SK-N-MC (cell line): ENCODE measurements at regions not wholly inside any gene's neighbourhood (a gene's known extent, or its start where the extent isn't known, plus 50 kb on each side); places are given as distances from the start of the nearest gene placed in this dataset.

ENCODE experiments used
- EZH2 ChIP-seq: fragments of 200-600 bp; sonication (generic); IDR thresholded peaks from one replicate; pipeline ENCODE4 v1.6.1; 2017; ENCODE audit warnings: antibody characterized with exemption
- POLR2AphosphoS5 ChIP-seq: IDR thresholded peaks from 2 replicates; pipeline ENCODE4 v1.6.1; 2012; ENCODE audit warnings: mild to moderate bottlenecking, low read depth, low read length, borderline replicate concordance

DNA sequence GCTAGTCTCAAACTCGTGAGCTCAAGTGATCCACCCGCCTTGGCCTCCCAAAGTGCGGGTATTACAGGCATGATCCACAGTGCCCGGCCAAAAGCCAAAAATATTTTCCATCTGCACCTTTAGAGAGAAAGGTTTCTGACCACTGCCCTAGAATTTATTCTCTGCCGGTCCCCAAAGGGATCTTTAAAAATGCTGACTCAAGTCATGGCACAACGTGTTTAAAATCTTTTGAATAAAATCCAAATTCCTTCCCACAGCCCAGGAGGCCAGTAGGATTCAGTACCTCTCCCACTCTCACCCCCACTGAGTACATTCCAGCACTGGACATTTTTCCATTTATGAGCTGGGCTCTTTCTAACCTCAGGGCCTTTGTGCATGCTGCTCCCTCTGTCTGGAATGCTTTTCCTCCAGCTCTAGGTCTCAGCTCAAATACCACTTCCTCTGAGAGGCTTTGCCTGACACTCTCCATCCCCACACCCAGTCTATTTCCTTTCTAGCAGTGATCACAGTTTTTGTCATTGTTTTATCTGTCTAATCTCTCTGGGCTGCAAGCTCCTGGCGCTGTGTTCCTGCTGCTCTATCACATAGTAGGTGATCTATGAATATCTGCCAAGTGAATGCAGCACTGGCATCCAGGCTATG lies 502.9 kb downstream of the SHQ1 start:
- no peak for TF ChIP-seq EZH2
- TF ChIP-seq POLR2AphosphoS5 = no peak
